ENCODE measurements at regions not wholly inside any gene's neighbourhood (a gene's known extent, or its start where the extent isn't known, plus 50 kb on each side); places are given as distances from the start of the nearest gene placed in this dataset.

DNA sequence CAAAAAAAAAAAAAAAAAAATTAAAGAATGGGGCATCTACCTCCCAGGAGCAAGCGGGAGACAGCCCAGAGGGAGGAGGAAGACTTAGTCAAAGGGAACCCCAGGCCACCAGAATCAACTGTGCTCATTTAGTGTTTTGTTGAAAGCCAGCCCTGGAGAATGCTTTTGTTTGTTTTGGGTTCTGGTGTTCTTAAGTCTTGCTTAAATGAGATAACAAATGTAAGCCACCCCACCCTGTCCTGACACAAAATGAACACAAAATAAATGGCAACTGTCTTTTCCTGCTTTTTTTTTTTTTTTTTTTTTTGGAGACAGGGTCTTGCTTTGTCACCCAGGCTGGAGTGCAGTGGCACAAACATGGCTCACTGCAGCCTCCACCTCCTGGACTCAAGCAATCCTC is 165.0 kb upstream of the JARID2 start:
- Histone ChIP-seq H3K4me1 (ENCODE audit: control insufficient read depth, insufficient read depth, low read length) (peaks cover 7% of the 10 kb centered on the region), H3K36me3 (ENCODE audit: control insufficient read depth, insufficient read depth, low read length) (no peaks in the 10 kb centered on the region), H3K4me3 (ENCODE audit: insufficient read depth, low read depth, low read length) (no peak overlapping the region), H3K9me3 (ENCODE audit: control insufficient read depth, low read length) (no peaks in the 10 kb centered on the region), H3K27ac (ENCODE audit: insufficient read depth, low read depth, low read length, poor library complexity, severe bottlenecking) (no peak overlapping the region), H3K27me3 (ENCODE audit: control insufficient read depth, insufficient read depth, low read length, poor library complexity, severe bottlenecking) (no peaks in the 10 kb centered on the region)
- WGBS, 2 experiments: 45 to 47% methylated on average over 1 of the region's 1 CpG

GRCh38 chr6:15081447-15081846 is 164.4 kb upstream of the JARID2 start:
- no peaks in the 10 kb centered on the region for H3K36me3 ChIP-seq (ENCODE audit: control insufficient read depth, insufficient read depth, low read length)
- H3K27me3 ChIP-seq (ENCODE audit: control insufficient read depth, insufficient read depth, low read length, poor library complexity, severe bottlenecking): no peaks in the 10 kb centered on the region
- peaks cover 7% of the 10 kb centered on the region for H3K4me1 ChIP-seq (ENCODE audit: control insufficient read depth, insufficient read depth, low read length)
- H3K9me3 ChIP-seq (ENCODE audit: control insufficient read depth, low read length): no peaks in the 10 kb centered on the region
- WGBS, 2 experiments: 92 to 95% methylated on average over 2 of the region's 2 CpGs
- no peak overlapping the region for H3K27ac ChIP-seq (ENCODE audit: insufficient read depth, low read depth, low read length, poor library complexity, severe bottlenecking)
- no peak overlapping the region for H3K4me3 ChIP-seq (ENCODE audit: insufficient read depth, low read depth, low read length)

GRCh38 chr6:15082708-15083107 is 163.2 kb upstream of the JARID2 start:
- H3K4me3 ChIP-seq (ENCODE audit: insufficient read depth, low read depth, low read length): no peak overlapping the region
- WGBS, 2 experiments: 98% methylated on average over 8 of the region's 8 CpGs
- no peaks in the 10 kb centered on the region for H3K27me3 ChIP-seq (ENCODE audit: control insufficient read depth, insufficient read depth, low read length, poor library complexity, severe bottlenecking)
- H3K9me3 ChIP-seq (ENCODE audit: control insufficient read depth, low read length): no peaks in the 10 kb centered on the region
- H3K36me3 ChIP-seq (ENCODE audit: control insufficient read depth, insufficient read depth, low read length): no peaks in the 10 kb centered on the region
- no peak overlapping the region for H3K27ac ChIP-seq (ENCODE audit: insufficient read depth, low read depth, low read length, poor library complexity, severe bottlenecking)
- peaks cover 3% of the 10 kb centered on the region for H3K4me1 ChIP-seq (ENCODE audit: control insufficient read depth, insufficient read depth, low read length)

GRCh38 chr6:15086348-15087158 is 159.3 kb upstream of the JARID2 start:
- no peak overlapping the region for H3K4me3 ChIP-seq (ENCODE audit: insufficient read depth, low read depth, low read length)

GRCh38 chr6:15087186-15087589 is 158.7 kb upstream of the JARID2 start:
- Histone ChIP-seq H3K9me3 (ENCODE audit: control insufficient read depth, low read length) (no peaks in the 10 kb centered on the region), H3K36me3 (ENCODE audit: control insufficient read depth, insufficient read depth, low read length) (no peaks in the 10 kb centered on the region), H3K4me3 (ENCODE audit: insufficient read depth, low read depth, low read length) (no peak overlapping the region), H3K4me1 (ENCODE audit: control insufficient read depth, insufficient read depth, low read length) (peaks cover 8% of the 10 kb centered on the region), H3K27ac (ENCODE audit: insufficient read depth, low read depth, low read length, poor library complexity, severe bottlenecking) (no peak overlapping the region), H3K27me3 (ENCODE audit: control insufficient read depth, insufficient read depth, low read length, poor library complexity, severe bottlenecking) (no peaks in the 10 kb centered on the region)
- WGBS, 2 experiments: 92 to 93% methylated on average over 5 of the region's 5 CpGs

More at GRCh38 chr6:15086348-15087158, 159.3 kb upstream of the JARID2 start:
- H3K36me3 ChIP-seq (ENCODE audit: control insufficient read depth, insufficient read depth, low read length): no peaks in the 10 kb centered on the region
- WGBS, 2 experiments: 88% methylated on average over 12 of the region's 12 CpGs
- H3K9me3 ChIP-seq (ENCODE audit: control insufficient read depth, low read length): no peaks in the 10 kb centered on the region
- H3K4me1 ChIP-seq (ENCODE audit: control insufficient read depth, insufficient read depth, low read length): peaks cover 8% of the 10 kb centered on the region
- no peaks in the 10 kb centered on the region for H3K27me3 ChIP-seq (ENCODE audit: control insufficient read depth, insufficient read depth, low read length, poor library complexity, severe bottlenecking)
- H3K27ac ChIP-seq (ENCODE audit: insufficient read depth, low read depth, low read length, poor library complexity, severe bottlenecking): no peak overlapping the region

DNA sequence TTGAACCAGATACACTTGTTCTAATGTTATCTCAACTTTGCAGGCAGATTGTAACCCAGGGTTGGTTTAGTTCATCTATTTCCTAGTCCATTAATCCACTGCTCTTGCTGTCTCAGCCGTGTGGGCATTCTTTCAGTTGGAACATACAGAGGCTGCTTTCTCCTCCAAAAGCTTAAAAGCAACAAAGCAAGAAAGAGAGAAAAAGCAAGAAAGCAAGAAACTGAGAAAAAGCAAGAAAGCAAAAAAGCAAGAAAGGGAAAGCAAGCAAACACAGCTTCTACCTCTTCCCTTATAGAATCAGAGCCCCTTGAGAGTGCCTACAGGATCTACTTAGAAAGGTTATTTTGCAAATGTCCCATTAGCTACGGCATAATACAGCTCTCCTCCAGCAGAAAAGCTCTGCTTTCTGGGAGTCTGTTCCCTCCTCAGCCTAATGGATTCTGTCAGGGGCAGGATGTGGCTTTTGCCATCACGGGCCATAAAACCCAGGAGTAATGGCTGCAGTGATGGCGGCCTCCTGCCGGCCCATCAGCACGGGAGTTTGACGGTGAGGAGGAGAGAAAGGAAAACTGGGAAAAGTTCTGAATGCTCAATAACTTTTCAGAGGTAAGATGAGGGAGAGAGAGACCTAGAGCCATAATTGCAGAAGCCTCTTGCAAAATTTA is 156.8 kb upstream of the JARID2 start:
- H3K27ac ChIP-seq (ENCODE audit: insufficient read depth, low read depth, low read length, poor library complexity, severe bottlenecking): no peak overlapping the region
- no peaks in the 10 kb centered on the region for H3K9me3 ChIP-seq (ENCODE audit: control insufficient read depth, low read length)
- 71 to 75% methylated on average over 7 of the region's 7 CpGs for WGBS, 2 experiments
- H3K4me1 ChIP-seq (ENCODE audit: control insufficient read depth, insufficient read depth, low read length): peaks cover 8% of the 10 kb centered on the region
- H3K27me3 ChIP-seq (ENCODE audit: control insufficient read depth, insufficient read depth, low read length, poor library complexity, severe bottlenecking): no peaks in the 10 kb centered on the region
- H3K36me3 ChIP-seq (ENCODE audit: control insufficient read depth, insufficient read depth, low read length): no peaks in the 10 kb centered on the region
- no peak overlapping the region for H3K4me3 ChIP-seq (ENCODE audit: insufficient read depth, low read depth, low read length)

DNA sequence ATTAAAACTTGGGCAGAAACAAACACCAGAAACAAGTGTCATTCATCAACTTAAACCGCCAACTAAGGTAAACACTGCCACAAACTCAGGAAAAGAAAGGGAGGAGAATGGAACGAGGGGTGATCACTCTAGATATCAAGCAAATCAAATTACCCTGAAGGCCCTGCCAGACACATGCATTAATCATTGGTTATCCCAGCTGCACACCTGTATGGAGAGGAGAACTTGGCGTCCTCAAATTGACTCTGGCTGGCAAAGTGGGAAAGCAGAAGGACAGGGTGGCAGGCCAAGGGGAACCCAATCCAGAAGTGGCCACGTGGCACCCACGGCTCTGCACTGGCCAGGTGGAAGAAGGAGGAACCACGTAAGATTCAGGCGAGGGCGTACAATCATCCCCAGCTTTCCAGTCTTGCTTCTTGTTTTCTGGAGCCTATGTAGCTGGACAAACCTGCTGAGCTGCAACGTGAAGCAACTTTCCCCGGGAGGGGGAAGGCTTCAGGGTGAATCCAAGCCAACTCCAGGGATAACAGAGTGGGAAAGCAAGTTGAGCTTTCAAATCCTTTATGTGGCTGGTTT is 156.2 kb upstream of the JARID2 start:
- Histone ChIP-seq H3K36me3 (ENCODE audit: control insufficient read depth, insufficient read depth, low read length) (no peaks in the 10 kb centered on the region), H3K4me3 (ENCODE audit: insufficient read depth, low read depth, low read length) (no peak overlapping the region), H3K27ac (ENCODE audit: insufficient read depth, low read depth, low read length, poor library complexity, severe bottlenecking) (no peak overlapping the region), H3K9me3 (ENCODE audit: control insufficient read depth, low read length) (no peaks in the 10 kb centered on the region), H3K4me1 (ENCODE audit: control insufficient read depth, insufficient read depth, low read length) (peaks cover 8% of the 10 kb centered on the region), H3K27me3 (ENCODE audit: control insufficient read depth, insufficient read depth, low read length, poor library complexity, severe bottlenecking) (no peaks in the 10 kb centered on the region)
- WGBS, 2 experiments: 87 to 91% methylated on average over 9 to 10 of the region's 10 CpGs

GRCh38 chr6:15090145-15090579 is 155.7 kb upstream of the JARID2 start:
- Histone ChIP-seq H3K4me1 (ENCODE audit: control insufficient read depth, insufficient read depth, low read length) (peaks cover 8% of the 10 kb centered on the region), H3K36me3 (ENCODE audit: control insufficient read depth, insufficient read depth, low read length) (no peaks in the 10 kb centered on the region), H3K27ac (ENCODE audit: insufficient read depth, low read depth, low read length, poor library complexity, severe bottlenecking) (no peak overlapping the region), H3K9me3 (ENCODE audit: control insufficient read depth, low read length) (no peaks in the 10 kb centered on the region), H3K27me3 (ENCODE audit: control insufficient read depth, insufficient read depth, low read length, poor library complexity, severe bottlenecking) (no peaks in the 10 kb centered on the region), H3K4me3 (ENCODE audit: insufficient read depth, low read depth, low read length) (no peak overlapping the region)
- 80 to 83% methylated on average over 7 of the region's 7 CpGs for WGBS, 2 experiments

DNA sequence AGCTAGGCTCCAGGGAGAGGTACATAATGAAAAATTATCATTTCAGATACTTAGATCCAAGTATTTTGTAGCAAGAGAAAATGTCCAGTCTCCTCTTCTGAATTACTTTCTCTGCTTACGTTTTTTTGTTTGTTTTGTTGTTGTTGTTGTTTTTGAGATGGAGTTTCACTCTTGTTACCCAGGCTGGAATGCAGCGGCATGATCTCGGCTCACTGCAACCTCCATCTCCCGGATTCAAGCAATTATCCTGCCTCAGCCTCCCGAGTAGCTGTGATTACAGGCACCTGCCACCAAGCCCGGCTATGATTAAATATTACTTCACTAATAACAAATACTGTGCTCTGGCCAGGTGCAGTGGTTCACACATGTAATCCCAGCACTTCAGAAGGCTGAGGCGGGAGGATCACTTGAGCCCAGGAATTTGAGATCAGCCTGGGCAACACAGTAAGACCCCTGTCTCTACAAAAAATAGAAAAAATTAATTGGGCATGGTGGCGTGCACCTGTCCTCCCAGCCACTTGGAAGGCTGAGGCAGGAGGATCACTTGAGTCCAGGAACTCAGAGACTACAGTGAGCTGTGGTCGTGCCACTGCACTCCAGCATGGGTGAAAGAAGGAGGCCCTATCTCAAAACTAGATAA is 155.0 kb upstream of the JARID2 start:
- Histone ChIP-seq H3K4me3 (ENCODE audit: insufficient read depth, low read depth, low read length) (no peak overlapping the region), H3K27me3 (ENCODE audit: control insufficient read depth, insufficient read depth, low read length, poor library complexity, severe bottlenecking) (no peaks in the 10 kb centered on the region), H3K4me1 (ENCODE audit: control insufficient read depth, insufficient read depth, low read length) (peaks cover 8% of the 10 kb centered on the region), H3K9me3 (ENCODE audit: control insufficient read depth, low read length) (no peaks in the 10 kb centered on the region), H3K36me3 (ENCODE audit: control insufficient read depth, insufficient read depth, low read length) (no peaks in the 10 kb centered on the region), H3K27ac (ENCODE audit: insufficient read depth, low read depth, low read length, poor library complexity, severe bottlenecking) (no peak overlapping the region)
- WGBS, 2 experiments: 84 to 88% methylated on average over 8 to 9 of the region's 9 CpGs
